PC-3 (cell line): ENCODE measurements at regions not wholly inside any gene's neighbourhood (a gene's known extent, or its start where the extent isn't known, plus 50 kb on each side); places are given as distances from the start of the nearest gene placed in this dataset.

Experiments used
- EZH2 ChIP-seq: fragments of 300-600 bp; sonication (generic); IDR thresholded peaks from one replicate; pipeline ENCODE4 v1.6.1; 2017; ENCODE audit warnings: antibody characterized with exemption, mild to moderate bottlenecking, low read length; ENCODE audit not compliant: unreplicated experiment
- EZH2phosphoT487 ChIP-seq: fragments of 300-600 bp; sonication (generic); IDR thresholded peaks from 2 replicates; pipeline ENCODE4 v1.6.1; 2018; ENCODE audit warnings: mild to moderate bottlenecking, antibody characterized with exemption, low read length, borderline replicate concordance

GRCh38 chr14:98728024-98728423 lies 544.0 kb downstream of the BCL11B start:
- TF ChIP-seq EZH2, result no peak
- TF ChIP-seq EZH2phosphoT487, result peak; percentile 38; the same call in 1 of the 2 replicates
